Activated CD4-positive, alpha-beta memory T cell treated with anti-CD3 and anti-CD28 coated beads for 36 hours (primary cell): ENCODE measurements at regions not wholly inside any gene's neighbourhood (a gene's known extent, or its start where the extent isn't known, plus 50 kb on each side); places are given as distances from the start of the nearest gene placed in this dataset.

Experiments used
- CTCF ChIA-PET: fragments of 350-600 bp; sonication (Branson Sonifier 250); formaldehyde crosslinking; loops from one replicate; lab custom pipeline; 2021; ENCODE audit warnings: antibody characterized with exemption, inconsistent platforms; lab: Charles Lee
- POLR2A ChIA-PET: fragments of 350-600 bp; sonication (Branson Sonifier 250); formaldehyde crosslinking; loops from one replicate; lab custom pipeline; 2021; ENCODE audit warnings: antibody characterized with exemption; lab: Charles Lee
- DNase-seq: peaks from one replicate; pipeline ENCODE4 v3.0.0-alpha.2; 2020
- H3K27ac Mint-ChIP-seq: one replicate; pipeline ENCODE4 v1.8.0; 2021; ENCODE audit warnings: mixed read lengths
- H3K27me3 Mint-ChIP-seq: one replicate; pipeline ENCODE4 v1.8.0; 2021; ENCODE audit warnings: mixed read lengths
- H3K36me3 Mint-ChIP-seq: one replicate; pipeline ENCODE4 v1.8.0; 2021; ENCODE audit warnings: mixed read lengths
- H3K4me1 Mint-ChIP-seq: one replicate; pipeline ENCODE4 v1.8.0; 2021; ENCODE audit warnings: low read depth, mixed read lengths
- H3K4me3 Mint-ChIP-seq: one replicate; pipeline ENCODE4 v1.8.0; 2021; ENCODE audit warnings: mild to moderate bottlenecking, mixed read lengths
- H3K9me3 Mint-ChIP-seq: one replicate; pipeline ENCODE4 v1.8.0; 2021; ENCODE audit warnings: mixed read lengths
- intact Hi-C: fragments of 100-400 bp; cut with micrococcal nuclease; formaldehyde crosslinking; loops from one replicate; pipeline ENCODE4 v1.15.1; 2023

DNA sequence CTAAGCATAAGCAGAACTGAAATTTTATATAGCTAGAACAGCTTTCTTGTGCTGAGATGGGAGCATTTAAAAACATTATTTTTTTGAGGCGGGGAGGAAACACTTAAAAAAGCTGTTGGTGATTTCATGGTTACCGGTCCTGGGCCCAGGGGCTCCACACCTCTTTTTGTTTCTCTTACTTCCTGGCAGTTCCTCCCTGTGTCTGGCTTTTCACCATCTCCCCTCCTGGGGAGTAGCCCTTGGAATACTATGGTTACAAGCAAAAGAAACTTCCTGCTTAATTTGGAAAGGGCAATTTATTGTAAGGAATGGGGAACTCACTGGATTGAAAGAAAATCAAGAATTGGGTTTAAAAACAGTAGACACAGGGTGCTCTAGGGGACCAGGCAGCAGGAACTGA is 105.1 kb downstream of the SLC24A2 start:
- no peak overlapping the region for H3K4me3 Mint-ChIP-seq
- POLR2A ChIA-PET: no interaction called here
- no peak overlapping the region for H3K27ac Mint-ChIP-seq
- H3K9me3 Mint-ChIP-seq: peaks cover 20% of the 10 kb centered on the region
- CTCF ChIA-PET: interaction anchor here (1.0 kb wide), 1 partner anchor 9 kb away, joined by 4 read pairs; no protein-coding TSS in a partner anchor
- H3K4me1 Mint-ChIP-seq: no peaks in the 10 kb centered on the region
- no peak for DNase-seq
- intact Hi-C loops: no loop called here
- H3K27me3 Mint-ChIP-seq: peaks cover 4% of the 10 kb centered on the region
- peaks cover 3% of the 10 kb centered on the region for H3K36me3 Mint-ChIP-seq

GRCh38 chr9:19682397-19682796 is 106.4 kb downstream of the SLC24A2 start:
- Mint-ChIP-seq H3K27ac (no peak overlapping the region), H3K27me3 (peaks cover 4% of the 10 kb centered on the region)
- CTCF ChIA-PET: no interaction called here

GRCh38 chr9:19681846-19682245 is 107.0 kb downstream of the SLC24A2 start:
- Mint-ChIP-seq H3K36me3 (peaks cover 3% of the 10 kb centered on the region), H3K27me3 (peaks cover 8% of the 10 kb centered on the region), H3K9me3 (peaks cover 18% of the 10 kb centered on the region), H3K4me1 (no peaks in the 10 kb centered on the region), H3K27ac (no peak overlapping the region), H3K4me3 (no peak overlapping the region)
- ChIA-PET CTCF (no interaction called here), POLR2A (no interaction called here)
- no peak for DNase-seq
- intact Hi-C loops: no loop called here

More at GRCh38 chr9:19682397-19682796, 106.4 kb downstream of the SLC24A2 start:
- peaks cover 3% of the 10 kb centered on the region for H3K36me3 Mint-ChIP-seq
- H3K4me1 Mint-ChIP-seq: no peaks in the 10 kb centered on the region
- DNase-seq: no peak
- intact Hi-C loops: no loop called here
- H3K9me3 Mint-ChIP-seq: peaks cover 20% of the 10 kb centered on the region
- H3K4me3 Mint-ChIP-seq: no peak overlapping the region
- POLR2A ChIA-PET: no interaction called here

GRCh38 chr9:19677924-19678323 is 110.9 kb downstream of the SLC24A2 start:
- Mint-ChIP-seq H3K4me3 (no peak overlapping the region), H3K36me3 (no peaks in the 10 kb centered on the region), H3K9me3 (peaks cover 2% of the 10 kb centered on the region), H3K27me3 (peaks cover 5% of the 10 kb centered on the region), H3K27ac (no peak overlapping the region), H3K4me1 (no peaks in the 10 kb centered on the region)
- no peak for DNase-seq
- intact Hi-C loops: no loop called here
- POLR2A ChIA-PET: no interaction called here
- CTCF ChIA-PET: no interaction called here

GRCh38 chr9:19675492-19675891 is 113.3 kb downstream of the SLC24A2 start:
- no peak for DNase-seq
- intact Hi-C loops: no loop called here

DNA sequence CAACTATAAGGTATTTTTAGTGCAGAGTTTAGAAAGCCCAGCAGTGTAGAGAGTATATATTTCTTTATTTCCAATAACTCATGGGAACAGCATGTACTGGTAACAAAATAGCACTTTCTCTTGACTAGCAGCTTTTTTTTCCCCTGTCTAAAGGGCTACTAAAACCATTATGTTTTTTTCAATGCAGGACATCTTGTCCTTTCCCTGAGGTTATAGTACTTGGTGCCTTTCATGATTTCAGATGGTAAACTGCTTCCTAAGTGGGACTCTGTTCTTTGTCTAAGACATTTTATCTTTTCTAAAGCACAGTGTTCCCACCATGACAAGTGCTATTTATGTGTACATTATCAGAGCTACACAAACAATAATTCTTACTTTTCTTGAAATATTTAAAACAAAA is 122.3 kb downstream of the SLC24A2 start:
- ChIA-PET CTCF (no interaction called here), POLR2A (no interaction called here)
- intact Hi-C loops: loop anchor here (10.0 kb wide), 1 partner anchor 172 kb away; no protein-coding TSS in a partner anchor

More at GRCh38 chr9:19675492-19675891, 113.3 kb downstream of the SLC24A2 start:
- peaks cover 4% of the 10 kb centered on the region for H3K27me3 Mint-ChIP-seq
- no peaks in the 10 kb centered on the region for H3K36me3 Mint-ChIP-seq
- no peak overlapping the region for H3K4me3 Mint-ChIP-seq
- H3K9me3 Mint-ChIP-seq: peaks cover 2% of the 10 kb centered on the region
- ChIA-PET CTCF (no interaction called here), POLR2A (no interaction called here)
- no peak overlapping the region for H3K27ac Mint-ChIP-seq
- no peaks in the 10 kb centered on the region for H3K4me1 Mint-ChIP-seq

GRCh38 chr9:19665146-19665863 is 123.5 kb downstream of the SLC24A2 start:
- Mint-ChIP-seq H3K36me3 (no peaks in the 10 kb centered on the region), H3K27me3 (peaks cover 16% of the 10 kb centered on the region), H3K9me3 (no peaks in the 10 kb centered on the region), H3K27ac (no peak overlapping the region), H3K4me1 (peaks cover 7% of the 10 kb centered on the region), H3K4me3 (no peak overlapping the region)
- ChIA-PET CTCF (no interaction called here), POLR2A (no interaction called here)
- intact Hi-C loops: loop anchor here (10.0 kb wide), 1 partner anchor 171 kb away; no protein-coding TSS in a partner anchor
- peak; percentile 44 for DNase-seq

More for the DNA sequence above, 122.3 kb downstream of the SLC24A2 start:
- H3K27ac Mint-ChIP-seq: no peak overlapping the region
- H3K9me3 Mint-ChIP-seq: no peaks in the 10 kb centered on the region
- DNase-seq: no peak
- H3K27me3 Mint-ChIP-seq: peaks cover 14% of the 10 kb centered on the region
- no peak overlapping the region for H3K4me3 Mint-ChIP-seq
- H3K36me3 Mint-ChIP-seq: no peaks in the 10 kb centered on the region
- H3K4me1 Mint-ChIP-seq: peaks cover 7% of the 10 kb centered on the region

DNA sequence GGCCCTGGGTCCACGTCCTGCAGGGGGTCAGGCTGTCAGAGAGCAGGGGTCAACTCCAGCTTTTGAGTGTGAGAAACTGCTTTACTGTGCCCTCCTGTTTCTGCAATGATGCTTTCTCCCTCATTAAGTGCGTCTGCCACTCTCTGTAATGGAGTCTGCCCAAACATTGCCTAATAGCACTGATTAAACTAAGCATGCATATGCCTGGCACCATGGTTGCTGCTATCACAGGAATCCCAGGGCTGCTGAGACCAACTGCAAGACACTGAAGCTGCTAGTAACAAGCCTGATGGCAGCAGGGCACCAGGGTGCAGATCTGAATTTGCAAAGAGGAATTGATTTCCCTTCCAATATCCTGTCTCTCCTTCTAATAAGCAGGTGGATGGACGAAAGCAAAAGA is 125.3 kb downstream of the SLC24A2 start:
- Mint-ChIP-seq H3K36me3 (no peaks in the 10 kb centered on the region), H3K4me3 (no peak overlapping the region), H3K4me1 (peaks cover 7% of the 10 kb centered on the region), H3K9me3 (no peaks in the 10 kb centered on the region), H3K27me3 (peaks cover 19% of the 10 kb centered on the region), H3K27ac (no peak overlapping the region)
- intact Hi-C loops: loop anchor here (10.0 kb wide), 1 partner anchor 169 kb away; no protein-coding TSS in a partner anchor
- CTCF ChIA-PET: no interaction called here
- DNase-seq: no peak
- POLR2A ChIA-PET: no interaction called here

GRCh38 chr9:19662213-19662612 is 126.6 kb downstream of the SLC24A2 start:
- Mint-ChIP-seq H3K4me3 (no peak overlapping the region), H3K27ac (no peak overlapping the region), H3K36me3 (no peaks in the 10 kb centered on the region), H3K4me1 (peaks cover 7% of the 10 kb centered on the region), H3K9me3 (no peaks in the 10 kb centered on the region), H3K27me3 (peaks cover 14% of the 10 kb centered on the region)
- ChIA-PET CTCF (no interaction called here), POLR2A (no interaction called here)
- no peak for DNase-seq
- intact Hi-C loops: loop anchor here (10.0 kb wide), 1 partner anchor 167 kb away; no protein-coding TSS in a partner anchor

GRCh38 chr9:19660019-19660418 is 128.8 kb downstream of the SLC24A2 start:
- peaks cover 13% of the 10 kb centered on the region for H3K27me3 Mint-ChIP-seq
- no peak overlapping the region for H3K4me3 Mint-ChIP-seq
- H3K27ac Mint-ChIP-seq: no peak overlapping the region
- DNase-seq: no peak
- intact Hi-C loops: loop anchor here (10.0 kb wide), 1 partner anchor 165 kb away; no protein-coding TSS in a partner anchor
- POLR2A ChIA-PET: no interaction called here
- peaks cover 2% of the 10 kb centered on the region for H3K4me1 Mint-ChIP-seq
- no peaks in the 10 kb centered on the region for H3K9me3 Mint-ChIP-seq
- no peaks in the 10 kb centered on the region for H3K36me3 Mint-ChIP-seq
- CTCF ChIA-PET: no interaction called here

GRCh38 chr9:19656704-19657103 is 132.1 kb downstream of the SLC24A2 start:
- ChIA-PET POLR2A (no interaction called here), CTCF (no interaction called here)
- intact Hi-C loops: no loop called here
- Mint-ChIP-seq H3K4me3 (no peak overlapping the region), H3K27ac (no peak overlapping the region), H3K36me3 (no peaks in the 10 kb centered on the region), H3K9me3 (no peaks in the 10 kb centered on the region), H3K27me3 (peaks cover 7% of the 10 kb centered on the region), H3K4me1 (no peaks in the 10 kb centered on the region)
- no peak for DNase-seq

DNA sequence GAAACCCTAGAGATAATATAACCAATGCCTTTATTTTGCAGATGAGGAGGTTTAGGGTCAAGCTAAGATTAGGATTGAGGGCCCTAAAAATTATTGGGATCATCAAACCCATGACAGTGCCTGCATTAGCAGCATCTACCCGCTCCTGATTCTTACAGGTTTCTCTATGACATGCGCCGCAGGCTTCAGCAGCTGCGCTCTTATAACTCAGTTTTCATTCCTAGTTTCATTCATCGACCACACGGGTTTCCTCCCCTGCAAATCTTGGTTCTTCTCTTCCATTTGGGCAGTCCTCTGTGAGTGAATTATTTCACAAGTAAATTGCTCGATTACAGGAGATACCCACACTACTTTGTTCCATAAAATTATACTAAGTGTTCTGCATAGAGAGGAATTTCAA is 137.2 kb downstream of the SLC24A2 start:
- H3K36me3 Mint-ChIP-seq: no peaks in the 10 kb centered on the region
- no peak overlapping the region for H3K27ac Mint-ChIP-seq
- intact Hi-C loops: no loop called here
- H3K4me1 Mint-ChIP-seq: no peaks in the 10 kb centered on the region
- H3K9me3 Mint-ChIP-seq: no peaks in the 10 kb centered on the region
- DNase-seq: no peak
- no peaks in the 10 kb centered on the region for H3K27me3 Mint-ChIP-seq
- H3K4me3 Mint-ChIP-seq: no peak overlapping the region
- ChIA-PET POLR2A (no interaction called here), CTCF (no interaction called here)

- POLR2A ChIA-PET: interaction anchor here (0.5 kb wide), 1 partner anchor 10 kb away, joined by 4 read pairs; no protein-coding TSS in a partner anchor
- H3K4me3 Mint-ChIP-seq: no peak overlapping the region
- no peak overlapping the region for H3K27ac Mint-ChIP-seq
- peaks cover 3% of the 10 kb centered on the region for H3K27me3 Mint-ChIP-seq
- no peaks in the 10 kb centered on the region for H3K36me3 Mint-ChIP-seq
- H3K4me1 Mint-ChIP-seq: no peaks in the 10 kb centered on the region
- DNase-seq: no peak
- CTCF ChIA-PET: no interaction called here
- no peaks in the 10 kb centered on the region for H3K9me3 Mint-ChIP-seq
- intact Hi-C loops: no loop called here
Observed at GRCh38 chr9:19650312-19650711, 138.5 kb downstream of the SLC24A2 start.
